Vagina (tissue), 2 donors: ENCODE measurements at regions not wholly inside any gene's neighbourhood (a gene's known extent, or its start where the extent isn't known, plus 50 kb on each side); places are given as distances from the start of the nearest gene placed in this dataset.
A peak's percentile ranks its signal among the peaks of the same experiment; 100 is the strongest.

ENCODE experiments used
- DNase-seq, 2 donors: peaks; one replicate each; pipeline ENCODE4 v3.0.0-alpha.2; 2017; ENCODE audit errors: extremely low spot score in 2 of 2
- H3K27ac ChIP-seq: fragments of 200-600 bp; sonication (generic); one replicate; pipeline ENCODE4 v1.5.1; 2019
- H3K27me3 ChIP-seq: fragments of 200-600 bp; sonication (generic); one replicate; pipeline ENCODE4 v1.5.1; 2019
- H3K36me3 ChIP-seq, 2 donors: fragments of 200-600 bp; sonication (generic); one replicate each; pipeline ENCODE4 v1.5.1; 2017 to 2019
- H3K4me1 ChIP-seq: fragments of 200-600 bp; sonication (generic); one replicate; pipeline ENCODE4 v1.5.1; 2019
- H3K4me3 ChIP-seq, 2 donors: fragments of 200-600 bp; sonication (generic); 1 replicate in 1 of 2; 2 replicates in 1 of 2; pipeline ENCODE4 v1.5.1; 2016 to 2019
- H3K9me3 ChIP-seq: fragments of 200-600 bp; sonication (generic); one replicate; pipeline ENCODE4 v1.5.1; 2019
- CTCF ChIP-seq, 3 experiments: fragments of 450-650 bp in 2 of 3; fragments of 200-600 bp in 1 of 3; sonication (generic) in 1 of 3; IDR thresholded peaks; one replicate each; pipeline ENCODE4 v1.5.1; 2017 to 2019; ENCODE audit warnings: antibody characterized with exemption in 3 of 3, mild to moderate bottlenecking in 2 of 3, moderate library complexity in 2 of 3
- POLR2A ChIP-seq, 2 donors: fragments of 450-650 bp; IDR thresholded peaks; one replicate each; pipeline ENCODE4 v1.6.1; 2017; ENCODE audit warnings: antibody characterized with exemption in 2 of 2, mild to moderate bottlenecking in 2 of 2, moderate library complexity in 2 of 2
- POLR2AphosphoS5 ChIP-seq, 2 donors: sonication (generic); formaldehyde crosslinking; IDR thresholded peaks; one replicate each; pipeline ENCODE4 v1.9.0; 2017; ENCODE audit warnings: antibody characterized with exemption in 2 of 2, mild to moderate bottlenecking in 2 of 2, low read depth in 1 of 2; ENCODE audit not compliant: insufficient read depth in 1 of 2
- intact Hi-C: fragments of 100-400 bp; cut with DNase I; formaldehyde crosslinking; loops from one replicate; pipeline ENCODE4 v1.15.1; 2023

- no peaks in the 10 kb centered on the region for H3K27me3 ChIP-seq
- no peak overlapping the region for H3K4me3 ChIP-seq
- H3K9me3 ChIP-seq: no peaks in the 10 kb centered on the region
- peaks cover 28% of the 10 kb centered on the region for H3K4me1 ChIP-seq
- no peaks in the 10 kb centered on the region for H3K36me3 ChIP-seq
- DNase-seq: no peak
- TF ChIP-seq CTCF (IDR thresholded peaks at IDR 0.05): no peak
- no peak for TF ChIP-seq POLR2AphosphoS5 (IDR thresholded peaks at IDR 0.05; ENCODE audit: insufficient read depth in 1 of 2, low read depth in 1 of 2)
- TF ChIP-seq POLR2A (IDR thresholded peaks at IDR 0.05): no peak
- intact Hi-C loops: no loop called here
- H3K27ac ChIP-seq: no peak overlapping the region
Observed at GRCh38 chr2:176501617-176502016, 232.4 kb downstream of the MTX2 start.

- no peaks in the 10 kb centered on the region for H3K27me3 ChIP-seq
- intact Hi-C loops: no loop called here
- H3K4me3 ChIP-seq: no peak overlapping the region
- H3K9me3 ChIP-seq: no peaks in the 10 kb centered on the region
- H3K4me1 ChIP-seq: peaks cover 27% of the 10 kb centered on the region
- H3K36me3 ChIP-seq: no peaks in the 10 kb centered on the region
- no peak for TF ChIP-seq POLR2AphosphoS5 (IDR thresholded peaks at IDR 0.05; ENCODE audit: insufficient read depth in 1 of 2, low read depth in 1 of 2)
- no peak for TF ChIP-seq CTCF (IDR thresholded peaks at IDR 0.05)
- TF ChIP-seq POLR2A (IDR thresholded peaks at IDR 0.05): no peak
- no peak overlapping the region for H3K27ac ChIP-seq
- DNase-seq: no peak
Observed at GRCh38 chr2:176502619-176503018, 233.4 kb downstream of the MTX2 start.

- no peak overlapping the region for H3K4me3 ChIP-seq
- H3K4me1 ChIP-seq: peaks cover 27% of the 10 kb centered on the region
- H3K27me3 ChIP-seq: no peaks in the 10 kb centered on the region
- DNase-seq: no peak
- H3K27ac ChIP-seq: no peak overlapping the region
- H3K36me3 ChIP-seq: no peaks in the 10 kb centered on the region
- H3K9me3 ChIP-seq: no peaks in the 10 kb centered on the region
- no peak for TF ChIP-seq POLR2A (IDR thresholded peaks at IDR 0.05)
- no peak for TF ChIP-seq POLR2AphosphoS5 (IDR thresholded peaks at IDR 0.05; ENCODE audit: insufficient read depth in 1 of 2, low read depth in 1 of 2)
- TF ChIP-seq CTCF (IDR thresholded peaks at IDR 0.05): no peak
- intact Hi-C loops: no loop called here
Observed at GRCh38 chr2:176503776-176504175, 234.5 kb downstream of the MTX2 start.

- Histone ChIP-seq H3K9me3 (no peaks in the 10 kb centered on the region), H3K4me1 (peaks cover 27% of the 10 kb centered on the region), H3K36me3 (no peaks in the 10 kb centered on the region), H3K4me3 (no peak overlapping the region), H3K27me3 (no peaks in the 10 kb centered on the region), H3K27ac (no peak overlapping the region)
- TF ChIP-seq POLR2AphosphoS5 (IDR thresholded peaks at IDR 0.05; ENCODE audit: insufficient read depth in 1 of 2, low read depth in 1 of 2) (no peak), POLR2A (IDR thresholded peaks at IDR 0.05) (no peak), CTCF (IDR thresholded peaks at IDR 0.05) (no peak)
- DNase-seq: peak in 1 of 2 donors; percentile 90
- intact Hi-C loops: no loop called here
Observed at GRCh38 chr2:176504440-176504839, 235.2 kb downstream of the MTX2 start.

GRCh38 chr2:176507786-176508185 is 238.5 kb downstream of the MTX2 start:
- no peaks in the 10 kb centered on the region for H3K36me3 ChIP-seq
- intact Hi-C loops: no loop called here
- peaks cover 7% of the 10 kb centered on the region for H3K4me1 ChIP-seq
- no peaks in the 10 kb centered on the region for H3K27me3 ChIP-seq
- TF ChIP-seq POLR2A (IDR thresholded peaks at IDR 0.05) (no peak), CTCF (IDR thresholded peaks at IDR 0.05) (no peak), POLR2AphosphoS5 (IDR thresholded peaks at IDR 0.05; ENCODE audit: insufficient read depth in 1 of 2, low read depth in 1 of 2) (no peak)
- no peak for DNase-seq
- H3K4me3 ChIP-seq: no peak overlapping the region
- no peak overlapping the region for H3K27ac ChIP-seq
- no peaks in the 10 kb centered on the region for H3K9me3 ChIP-seq
